ENCODE measurements at regions not wholly inside any gene's neighbourhood (a gene's known extent, or its start where the extent isn't known, plus 50 kb on each side); places are given as distances from the start of the nearest gene placed in this dataset.

- no peak for DNase-seq (ENCODE audit: low read depth in 1 of 2, low spot score in 1 of 2)
- no peak for TF ChIP-seq REST (IDR thresholded peaks at IDR 0.05; ENCODE audit: insufficient replicate concordance, low read depth)
- TF ChIP-seq CTCF (IDR thresholded peaks at IDR 0.05; ENCODE audit: insufficient read depth, low read length) = no peak
- no peak for TF ChIP-seq SPI1 (IDR thresholded peaks at IDR 0.05; ENCODE audit: borderline replicate concordance, low read depth)
- no peak for TF ChIP-seq GABPA (IDR thresholded peaks at IDR 0.05; ENCODE audit: low read depth)
- TF ChIP-seq POLR2AphosphoS5 (IDR thresholded peaks at IDR 0.05; ENCODE audit: low read depth) = no peak
- Histone ChIP-seq H3K4me3 (replicated peaks; ENCODE audit: insufficient read depth, low read length) (no peak overlapping the region), H3K27ac (replicated peaks) (no peak overlapping the region), H3K27me3 (ENCODE audit: insufficient read depth, poor library complexity, severe bottlenecking) (no peaks in the 10 kb centered on the region)
Measured at GRCh38 chr15:95550702-95551101, 779.8 kb upstream of the NR2F2 start.

- no peak overlapping the region for H3K4me3 ChIP-seq (replicated peaks; ENCODE audit: insufficient read depth, low read length)
- no peak for TF ChIP-seq REST (IDR thresholded peaks at IDR 0.05; ENCODE audit: insufficient replicate concordance, low read depth)
- no peak for TF ChIP-seq CTCF (IDR thresholded peaks at IDR 0.05; ENCODE audit: insufficient read depth, low read length)
- no peak for TF ChIP-seq SPI1 (IDR thresholded peaks at IDR 0.05; ENCODE audit: borderline replicate concordance, low read depth)
- TF ChIP-seq POLR2AphosphoS5 (IDR thresholded peaks at IDR 0.05; ENCODE audit: low read depth) = no peak
- no peak for TF ChIP-seq GABPA (IDR thresholded peaks at IDR 0.05; ENCODE audit: low read depth)
- no peak overlapping the region for H3K27ac ChIP-seq (replicated peaks)
- DNase-seq (ENCODE audit: low read depth in 1 of 2, low spot score in 1 of 2) = no peak
- no peaks in the 10 kb centered on the region for H3K27me3 ChIP-seq (ENCODE audit: insufficient read depth, poor library complexity, severe bottlenecking)
Measured at GRCh38 chr15:95556225-95556624, 774.3 kb upstream of the NR2F2 start.

GRCh38 chr15:95556866-95557225 is 773.7 kb upstream of the NR2F2 start:
- DNase-seq (ENCODE audit: low read depth in 1 of 2, low spot score in 1 of 2) = no peak
- TF ChIP-seq REST (IDR thresholded peaks at IDR 0.05; ENCODE audit: insufficient replicate concordance, low read depth) (no peak), POLR2AphosphoS5 (IDR thresholded peaks at IDR 0.05; ENCODE audit: low read depth) (no peak), GABPA (IDR thresholded peaks at IDR 0.05; ENCODE audit: low read depth) (no peak), SPI1 (IDR thresholded peaks at IDR 0.05; ENCODE audit: borderline replicate concordance, low read depth) (no peak), CTCF (IDR thresholded peaks at IDR 0.05; ENCODE audit: insufficient read depth, low read length) (no peak)
- H3K4me3 ChIP-seq (replicated peaks; ENCODE audit: insufficient read depth, low read length) = no peak overlapping the region
- H3K27me3 ChIP-seq (ENCODE audit: insufficient read depth, poor library complexity, severe bottlenecking) = no peaks in the 10 kb centered on the region
- H3K27ac ChIP-seq (replicated peaks) = no peak overlapping the region
